Right renal pelvis (tissue), 4 donors: ENCODE measurements at regions not wholly inside any gene's neighbourhood (a gene's known extent, or its start where the extent isn't known, plus 50 kb on each side); places are given as distances from the start of the nearest gene placed in this dataset.
A peak's percentile ranks its signal among the peaks of the same experiment; 100 is the strongest.

Experiments used
- DNase-seq, 4 donors: peaks; one replicate each; pipeline ENCODE4 v3.0.0-alpha.2; 2013; ENCODE audit warnings: low read depth in 4 of 4, low spot score in 3 of 4, missing footprints in 1 of 4

- no peak for DNase-seq
Measured at GRCh38 chr11:130609121-130610035, 160.9 kb downstream of the ADAMTS15 start.

- no peak for DNase-seq
Measured at GRCh38 chr11:130611791-130612251, 163.4 kb downstream of the ADAMTS15 start.

- DNase-seq = no peak
Measured at GRCh38 chr11:130612291-130612851, 163.9 kb downstream of the ADAMTS15 start.

- DNase-seq = no peak
Measured at GRCh38 chr11:130613396-130613795, 165.0 kb downstream of the ADAMTS15 start.

- no peak for DNase-seq
Measured at GRCh38 chr11:130614591-130614990, 166.1 kb downstream of the ADAMTS15 start.

GRCh38 chr11:130615561-130615960 is 167.1 kb downstream of the ADAMTS15 start:
- no peak for DNase-seq

- no peak for DNase-seq
Measured at GRCh38 chr11:130616573-130616972, 168.1 kb downstream of the ADAMTS15 start.

- DNase-seq = no peak
Measured at GRCh38 chr11:130617001-130617400, 168.6 kb downstream of the ADAMTS15 start.

GRCh38 chr11:130620548-130620947 is 172.1 kb downstream of the ADAMTS15 start:
- no peak for DNase-seq

GRCh38 chr11:130622141-130622542 is 173.7 kb downstream of the ADAMTS15 start:
- peak in 1 of 4 donors; percentile 55 for DNase-seq

GRCh38 chr11:130623670-130624668 is 175.5 kb downstream of the ADAMTS15 start:
- DNase-seq = no peak

- DNase-seq = no peak
Measured at GRCh38 chr11:130624971-130625544, 176.6 kb downstream of the ADAMTS15 start.

GRCh38 chr11:130625578-130626306 is 177.3 kb downstream of the ADAMTS15 start:
- no peak for DNase-seq

- DNase-seq = no peak
Measured at GRCh38 chr11:130629039-130629438, 180.6 kb downstream of the ADAMTS15 start.

- no peak for DNase-seq
Measured at GRCh38 chr11:130631119-130631518, 182.7 kb downstream of the ADAMTS15 start.

GRCh38 chr11:130633466-130633865 is 185.0 kb downstream of the ADAMTS15 start:
- DNase-seq = no peak

- DNase-seq = no peak
Measured at GRCh38 chr11:130634186-130634585, 185.7 kb downstream of the ADAMTS15 start.

- no peak for DNase-seq
Measured at GRCh38 chr11:130634961-130635473, 186.6 kb downstream of the ADAMTS15 start.

- DNase-seq = no peak
Measured at GRCh38 chr11:130635937-130636630, 187.6 kb downstream of the ADAMTS15 start.
